GM19438 (cell line): ENCODE measurements at regions not wholly inside any gene's neighbourhood (a gene's known extent, or its start where the extent isn't known, plus 50 kb on each side); places are given as distances from the start of the nearest gene placed in this dataset.
"Not testable (repeated sequence)": the region's sequence is repeated elsewhere in the genome, so short reads cannot be mapped to it uniquely, and the experiment has no call there.

Experiments
- ATAC-seq: cut with Tn5 transposase; IDR thresholded peaks from one replicate; pipeline ENCODE4 v1.9.1; 2021; ENCODE audit warnings: low read depth; ENCODE audit not compliant: unreplicated experiment

DNA sequence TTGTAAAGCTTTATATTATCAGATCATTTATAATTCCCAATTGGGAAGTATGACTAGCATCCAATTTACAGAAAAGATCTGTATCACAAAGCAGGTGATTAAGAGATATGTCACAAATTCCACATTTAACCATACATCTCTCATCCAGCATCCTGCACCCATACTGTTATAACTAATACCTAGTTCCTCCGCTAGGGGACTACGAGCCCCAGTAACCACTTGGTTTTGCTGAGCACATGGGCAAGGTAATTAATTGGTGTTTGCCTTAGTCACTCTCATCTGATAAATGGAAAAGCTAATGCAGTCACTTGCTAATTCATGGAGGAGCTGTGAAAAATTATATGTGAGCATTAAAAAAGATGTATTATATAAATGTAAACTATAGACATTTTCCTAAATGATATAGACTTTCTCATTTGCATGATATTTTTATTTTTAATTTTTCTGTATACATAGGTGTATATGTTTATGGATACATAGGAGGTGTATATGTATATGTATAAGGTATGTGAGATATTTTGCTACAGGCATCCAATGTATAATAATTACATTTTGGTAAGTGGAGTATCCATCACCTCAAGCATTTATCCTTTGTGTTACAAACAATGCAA lies 1031.8 kb downstream of the GALC start:
- ATAC-seq = no peak

DNA sequence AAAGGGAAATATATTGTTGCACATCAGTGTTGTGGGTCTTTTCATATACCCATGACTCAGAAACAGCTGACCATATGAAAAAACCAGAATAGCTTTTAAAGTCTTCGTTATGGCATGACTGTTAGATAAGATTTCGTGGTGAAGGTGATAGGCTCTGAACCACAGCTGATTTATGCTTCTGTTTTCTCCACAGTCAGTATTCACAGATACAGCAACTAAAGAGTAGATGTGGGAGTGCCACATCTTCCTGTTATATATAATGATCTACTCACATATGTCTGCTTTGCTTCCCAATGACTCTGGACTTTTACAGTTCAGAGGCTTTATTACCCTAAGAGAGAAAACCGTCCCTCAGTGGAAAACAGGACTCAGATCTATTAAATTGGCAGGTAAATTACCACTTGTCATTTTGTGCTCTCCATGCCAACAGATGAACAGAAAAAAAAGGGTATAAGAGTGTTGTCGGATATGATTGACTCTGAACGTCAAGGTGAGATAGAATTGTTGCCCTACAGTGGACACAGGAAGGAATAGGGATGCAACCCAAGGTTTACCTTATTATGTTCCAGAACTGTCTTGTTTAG lies 1037.1 kb downstream of the GALC start:
- no peak for ATAC-seq

DNA sequence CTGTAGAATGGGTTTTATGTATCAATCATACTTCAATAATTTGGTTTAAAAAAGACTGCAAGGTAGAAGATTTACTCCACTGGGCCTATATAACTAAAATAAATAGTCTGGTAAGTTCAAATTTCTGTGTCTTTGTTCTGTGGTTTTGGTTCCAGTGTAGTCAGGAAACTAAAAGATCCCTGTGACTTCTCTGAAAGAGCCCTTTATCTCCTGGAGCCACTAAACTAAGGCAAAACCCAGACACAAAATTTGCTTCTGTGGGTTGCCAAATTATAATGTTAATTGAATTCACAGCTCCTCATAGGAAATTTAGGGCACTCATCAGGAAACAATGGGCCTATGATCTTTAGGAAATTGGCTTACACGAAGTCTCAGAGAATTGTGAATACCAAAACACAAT lies 1038.4 kb downstream of the GALC start:
- no peak for ATAC-seq

DNA sequence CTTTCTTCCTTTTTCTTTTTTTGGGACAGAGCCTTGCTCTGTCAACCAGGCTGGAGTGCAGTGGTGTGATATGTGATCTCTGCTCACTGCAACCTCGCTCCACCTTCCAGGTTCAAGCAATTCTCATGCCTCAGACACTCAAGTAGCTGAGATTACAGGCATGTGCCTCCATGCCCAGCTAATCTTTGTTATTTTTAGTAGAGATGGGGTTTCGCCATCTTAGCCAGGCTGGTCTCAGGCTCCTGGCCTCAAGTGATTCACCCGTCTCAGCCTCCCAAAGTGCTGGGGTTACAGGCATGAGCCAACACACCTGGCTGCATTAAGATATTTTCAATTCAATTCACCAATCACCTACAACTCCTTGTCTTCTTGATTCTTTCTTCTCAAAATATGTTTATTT lies 1046.5 kb downstream of the GALC start:
- ATAC-seq = no peak

DNA sequence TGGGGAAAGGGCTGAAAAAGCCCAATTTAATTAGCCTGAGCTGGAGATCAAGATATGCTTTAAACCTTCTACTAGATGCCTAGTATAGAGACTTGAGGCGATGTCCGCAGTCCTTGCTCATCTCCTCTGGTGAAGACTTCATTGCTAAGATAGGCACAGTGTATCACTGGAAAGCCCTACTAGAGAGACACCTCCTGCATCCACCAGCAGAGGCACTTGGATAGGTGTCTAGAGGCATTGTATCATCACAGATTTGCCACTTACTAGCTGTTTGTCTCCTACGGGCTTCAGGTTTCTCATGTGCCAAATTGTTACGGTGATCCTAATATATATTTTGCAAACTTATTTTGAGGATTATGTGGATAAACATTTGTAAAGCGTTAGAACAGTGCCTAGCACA lies 1048.5 kb downstream of the GALC start:
- ATAC-seq = no peak

DNA sequence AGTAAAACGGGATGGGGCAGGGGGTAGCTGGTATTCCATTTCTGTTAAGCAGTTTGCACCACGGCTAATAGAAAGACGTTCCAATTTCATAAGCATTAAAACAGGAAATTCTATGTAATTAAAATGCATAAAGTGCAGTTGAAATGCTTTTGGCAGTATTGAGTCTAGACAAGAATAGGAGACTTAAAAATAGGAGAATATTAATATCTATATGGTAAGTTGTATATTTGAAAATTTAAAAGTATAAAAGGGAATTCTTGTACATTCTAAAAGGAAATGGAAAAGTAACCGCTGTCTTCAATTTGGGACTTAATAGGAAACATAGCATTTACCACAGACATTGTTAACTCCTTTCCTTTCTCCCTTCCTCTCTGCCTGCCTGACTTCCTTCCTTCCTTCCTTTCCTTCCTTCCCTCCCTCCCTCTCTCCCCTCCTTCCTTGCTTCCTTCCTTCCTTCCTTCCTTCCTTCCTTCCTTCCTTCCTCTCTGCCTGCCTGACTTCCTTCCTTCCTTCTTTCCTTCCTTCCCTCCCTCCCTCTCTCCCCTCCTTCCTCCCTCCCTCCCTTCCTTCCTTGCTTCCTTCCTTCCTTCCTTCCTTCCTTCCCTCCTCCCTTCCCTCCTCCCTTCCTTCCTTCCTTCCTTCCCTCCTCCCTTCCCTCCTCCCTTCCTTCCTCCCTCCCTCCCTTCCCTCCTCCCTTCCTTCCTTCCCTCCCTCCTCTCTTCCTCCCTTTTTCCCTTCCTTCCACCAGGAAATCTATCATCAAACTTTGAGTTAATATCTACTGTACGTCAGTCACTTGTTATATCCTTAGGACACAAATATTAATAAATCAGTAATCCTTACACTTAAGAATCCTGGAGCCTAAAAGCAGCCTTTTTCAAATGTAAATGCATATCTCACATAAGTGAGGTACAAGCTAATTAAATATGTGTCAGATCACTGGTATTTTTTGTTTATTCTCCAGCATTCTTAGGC lies 1049.3 kb downstream of the GALC start:
- ATAC-seq = no peak

DNA sequence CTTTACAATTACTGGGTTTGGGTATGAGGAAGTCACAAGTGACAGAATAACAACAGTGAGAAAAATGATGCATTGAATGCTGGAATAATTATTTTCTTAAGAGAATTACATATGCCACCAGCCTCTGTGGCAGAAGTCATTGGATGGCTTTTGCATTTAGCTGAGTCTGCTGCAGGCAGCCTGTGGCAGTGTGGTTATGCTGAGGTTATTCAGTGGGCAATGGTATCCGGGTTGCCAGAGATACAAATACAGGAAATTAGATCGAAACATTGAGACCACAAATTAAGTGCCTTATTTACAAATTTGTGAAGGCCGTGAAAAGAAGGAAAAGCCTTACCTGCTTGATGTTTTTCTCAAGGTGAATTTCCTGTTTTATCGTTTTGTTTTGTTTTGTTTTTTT lies 1050.0 kb downstream of the GALC start:
- ATAC-seq = no peak

DNA sequence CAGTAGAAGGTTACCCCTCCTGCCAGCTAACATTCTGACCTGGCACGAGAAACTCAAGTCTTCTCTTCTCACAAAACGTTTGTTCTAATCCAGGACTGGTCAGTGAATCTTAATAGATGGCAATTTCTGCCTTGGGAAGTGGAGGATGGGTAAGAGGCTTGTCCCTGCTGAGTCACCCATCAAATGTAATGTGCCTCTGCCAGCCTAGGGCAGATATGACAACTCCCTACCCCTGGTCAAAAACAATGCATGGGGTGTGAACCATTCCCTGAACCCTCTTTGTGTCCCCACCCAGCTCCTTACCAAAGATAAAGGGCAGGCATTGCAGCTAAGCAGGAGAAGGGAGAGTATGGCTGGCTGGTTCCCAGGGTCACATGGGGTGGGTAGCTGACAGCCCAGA lies 1052.9 kb downstream of the GALC start:
- ATAC-seq = no peak

DNA sequence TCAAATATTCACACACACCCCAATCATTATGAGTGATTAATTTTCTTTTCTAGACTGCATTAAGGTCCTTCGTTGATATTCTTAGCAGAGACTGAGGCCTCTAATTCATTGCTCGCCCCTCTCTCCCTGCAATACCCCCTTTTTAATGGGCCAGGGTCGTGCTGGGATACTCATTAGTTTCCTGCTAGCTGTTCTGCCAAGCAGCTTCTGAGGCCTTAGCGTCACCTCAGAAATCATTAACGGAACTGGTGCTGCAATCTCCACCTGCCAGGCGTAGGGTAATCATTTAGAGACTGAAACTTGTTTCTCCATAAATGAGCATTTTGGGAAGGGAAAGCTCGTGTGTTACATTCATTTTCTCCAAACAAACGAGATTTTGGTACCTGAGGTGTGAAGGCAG lies 1054.7 kb downstream of the GALC start:
- no peak for ATAC-seq

DNA sequence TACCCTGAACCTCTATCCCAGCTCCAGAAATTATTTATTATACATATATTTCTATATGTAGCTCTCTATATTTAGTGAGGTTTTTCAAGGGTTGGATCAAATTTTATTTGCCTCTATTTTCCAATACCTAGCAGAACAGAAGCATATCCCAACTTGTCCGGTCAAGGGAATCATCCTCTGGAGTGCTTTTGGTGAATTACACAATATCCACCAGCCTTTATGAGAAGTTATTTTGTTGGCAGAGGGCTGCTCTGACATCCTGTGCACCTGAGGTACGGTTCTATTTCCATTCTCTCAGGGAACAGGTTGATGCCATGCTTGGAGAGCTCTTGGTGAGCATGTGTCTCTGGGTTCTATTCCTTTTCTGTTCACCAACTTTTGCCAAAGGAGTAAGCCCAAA lies 1056.4 kb downstream of the GALC start:
- no peak for ATAC-seq

DNA sequence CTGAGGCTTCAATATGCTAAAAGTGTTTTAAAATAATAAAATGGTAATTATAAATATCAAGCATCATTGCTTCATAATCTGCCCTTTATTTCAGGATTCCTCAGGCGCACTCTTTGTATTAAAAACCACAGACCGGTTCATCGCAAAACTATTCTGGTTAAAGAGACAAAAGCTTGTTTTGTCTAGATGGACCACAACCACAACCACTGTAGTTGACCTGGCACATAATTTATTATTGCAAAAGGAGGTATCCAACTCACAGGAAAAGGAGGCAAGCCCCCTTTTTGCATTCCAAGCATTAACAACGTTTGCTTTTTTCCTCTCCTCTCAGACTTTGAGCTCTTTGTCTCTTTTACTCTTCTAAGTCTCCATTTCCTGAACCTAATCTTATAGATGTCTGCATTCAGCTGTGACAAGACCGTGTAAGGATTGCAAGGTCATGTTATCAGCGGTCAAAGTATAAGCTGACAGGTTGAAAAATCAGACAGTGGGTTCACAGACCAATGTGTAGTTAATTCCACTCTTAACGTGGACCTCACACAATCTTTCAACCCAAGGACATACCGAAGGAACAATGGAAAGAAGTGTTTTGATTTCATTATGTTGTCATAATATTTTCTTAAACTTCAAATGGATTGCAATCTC lies 1057.6 kb downstream of the GALC start:
- no peak for ATAC-seq

DNA sequence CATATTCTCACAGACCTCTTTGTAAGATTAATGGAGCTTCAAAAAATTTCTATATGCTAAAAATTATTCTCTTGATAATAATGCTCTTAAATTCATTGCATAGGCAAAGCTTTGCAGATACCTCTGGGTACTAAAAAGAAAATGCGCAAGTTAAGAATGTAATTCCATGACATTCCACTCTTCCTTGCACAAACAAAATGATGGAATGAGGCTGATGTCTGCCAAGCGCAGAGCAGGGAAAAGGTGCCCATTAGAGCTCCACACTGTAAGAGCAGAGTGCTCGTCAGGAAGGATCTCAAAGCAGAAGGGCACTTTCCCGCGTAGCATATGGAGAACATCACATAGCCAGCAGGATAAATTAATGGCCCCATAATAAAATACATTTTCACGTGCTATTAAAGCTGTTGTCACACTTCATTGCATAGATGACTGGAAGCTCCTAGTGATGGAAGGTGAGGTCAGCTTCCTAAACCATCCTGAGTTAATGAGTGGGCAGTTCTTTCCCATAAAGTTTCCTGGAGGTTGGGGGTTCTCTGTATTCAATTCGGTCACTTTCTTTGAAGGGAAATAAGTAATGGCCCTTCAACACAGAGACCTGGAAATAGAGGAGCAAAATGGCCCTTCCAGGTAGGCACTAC lies 1058.9 kb downstream of the GALC start:
- no peak for ATAC-seq

DNA sequence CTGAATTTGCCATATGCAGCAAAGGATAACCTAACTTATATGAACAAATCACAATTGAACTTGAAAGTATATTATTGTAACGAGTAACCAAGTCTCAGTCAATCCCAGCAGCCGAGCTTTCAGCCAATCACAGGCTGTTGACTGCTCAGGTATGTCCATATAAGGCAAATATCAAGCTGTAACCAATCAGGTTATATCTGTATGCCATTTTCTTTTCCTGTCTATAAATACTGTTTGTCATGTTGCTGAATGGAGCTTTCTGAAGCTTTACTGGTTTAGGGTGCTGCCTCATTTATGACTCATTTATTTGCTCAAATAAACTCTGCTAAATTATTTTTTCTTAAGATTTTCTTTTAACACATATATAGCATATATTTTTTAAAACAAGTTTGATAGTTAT lies 1059.5 kb downstream of the GALC start:
- no peak for ATAC-seq

DNA sequence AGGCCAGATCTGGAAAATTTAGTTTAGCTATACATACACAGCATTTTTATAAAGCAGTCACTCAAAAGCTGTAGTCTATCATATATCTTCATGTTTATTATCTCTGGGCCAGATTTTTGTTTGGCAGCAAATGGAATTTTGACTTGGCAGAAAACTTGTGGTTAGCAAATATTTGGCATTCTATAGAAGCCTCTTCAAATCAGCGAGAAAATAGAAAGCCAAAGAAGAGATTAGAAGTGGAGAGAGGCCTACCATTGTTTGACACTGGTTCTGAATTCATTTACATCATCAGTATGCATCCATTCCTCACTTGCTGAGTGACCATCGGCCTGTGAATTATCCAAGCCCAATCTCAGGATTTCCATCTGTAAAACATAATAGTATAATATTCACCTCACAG lies 1077.6 kb downstream of the GALC start:
- no peak for ATAC-seq

DNA sequence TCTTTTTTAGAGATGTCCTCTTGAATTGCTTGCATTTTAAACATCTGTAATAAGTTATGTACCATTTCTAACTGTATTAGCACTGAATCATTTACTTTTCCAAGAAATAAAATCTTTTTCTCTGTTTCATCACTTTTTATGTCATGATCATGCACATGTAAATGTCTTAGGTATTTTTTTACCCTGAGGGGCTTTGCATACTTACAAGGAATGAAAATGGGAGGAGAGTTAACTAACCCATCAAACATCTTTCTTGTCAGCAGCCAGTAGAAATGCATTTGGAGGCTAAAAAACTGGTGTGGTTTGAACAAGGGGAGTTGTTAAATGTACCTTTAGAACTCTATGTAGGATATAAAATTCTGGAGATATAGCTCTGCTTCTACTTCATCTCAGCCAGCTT lies 1080.3 kb downstream of the GALC start:
- no peak for ATAC-seq

DNA sequence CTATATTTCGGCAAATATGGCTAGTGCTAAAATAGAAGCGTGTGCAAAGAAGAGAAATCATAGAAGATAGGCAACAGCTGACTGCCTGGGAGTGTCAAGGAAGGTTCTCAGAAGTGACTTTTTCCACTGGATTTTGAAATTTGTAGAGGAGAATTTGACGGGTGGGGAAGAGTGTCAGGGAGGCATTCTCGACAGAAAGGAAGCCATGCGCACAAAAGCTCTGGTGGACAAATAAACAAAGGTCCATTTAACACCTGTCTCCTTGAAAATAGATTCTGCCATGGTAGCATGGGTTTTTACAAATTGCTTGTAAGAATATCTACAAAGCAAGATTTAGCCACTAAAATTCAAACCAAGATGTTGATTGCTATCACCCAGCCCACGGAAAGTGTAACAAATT lies 1081.5 kb downstream of the GALC start:
- ATAC-seq = no peak

DNA sequence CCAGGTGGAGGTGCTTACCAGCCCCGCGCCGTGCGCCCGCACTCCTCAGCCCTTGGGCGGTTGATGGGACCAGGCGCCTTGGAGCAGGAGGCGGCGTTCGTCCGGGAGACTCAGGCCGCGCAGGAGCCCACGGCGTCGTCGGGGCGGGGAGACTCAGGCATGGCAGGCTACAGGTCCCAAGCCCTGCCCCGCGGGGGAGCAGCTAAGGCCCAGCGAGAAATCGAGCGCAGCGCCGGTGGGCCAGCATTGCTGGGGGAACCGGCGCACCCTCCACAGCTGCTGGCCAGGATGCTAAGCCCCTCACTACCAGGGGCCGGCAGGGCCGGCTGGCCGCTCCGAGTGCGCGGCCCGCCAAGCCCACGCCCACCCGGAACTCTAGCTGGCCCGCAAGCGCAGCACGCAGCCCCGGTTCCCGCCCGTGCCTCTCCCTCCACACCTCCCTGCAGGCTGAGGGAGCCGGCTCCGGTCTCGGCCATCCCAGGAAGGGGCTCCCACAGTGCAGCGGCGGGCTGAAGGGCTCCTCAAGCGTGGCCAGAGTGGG lies 1087.5 kb downstream of the GALC start:
- not testable (repeated sequence) for ATAC-seq

DNA sequence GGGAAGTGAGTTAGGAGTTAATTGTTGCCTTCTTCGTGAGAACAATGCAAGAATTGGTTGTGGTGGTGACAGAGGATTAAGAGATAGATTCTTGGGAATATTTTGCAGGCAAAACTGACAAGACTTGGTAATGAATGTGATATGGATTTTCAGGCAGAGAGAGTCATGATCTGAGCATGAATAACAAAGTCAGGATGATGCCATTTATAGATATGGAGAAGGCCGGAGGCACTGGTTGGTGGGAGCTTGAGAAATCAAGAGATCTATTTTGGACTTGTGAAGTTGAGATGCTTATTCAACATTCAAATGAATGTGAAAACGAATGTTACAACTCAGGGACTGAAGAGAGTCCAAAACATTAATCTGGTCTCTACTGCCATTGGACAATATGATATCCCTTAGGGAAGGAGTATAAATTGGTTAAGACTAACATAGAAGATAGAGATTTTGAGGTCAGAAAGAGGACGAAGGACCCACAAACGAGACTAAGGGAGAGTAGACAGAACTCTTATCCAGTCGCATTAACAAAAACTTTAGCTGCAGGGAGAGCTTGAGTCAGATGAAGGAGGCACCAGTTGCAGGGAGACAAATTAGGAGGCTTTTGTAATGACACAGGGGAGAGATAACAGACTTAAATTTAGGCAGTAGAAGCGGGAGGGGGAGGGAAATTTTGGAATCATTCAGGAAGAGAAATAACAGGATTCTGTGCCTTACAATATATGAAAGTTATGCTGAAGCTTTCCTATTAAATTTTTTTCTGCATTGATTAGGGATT lies 1090.6 kb downstream of the GALC start:
- ATAC-seq = no peak

DNA sequence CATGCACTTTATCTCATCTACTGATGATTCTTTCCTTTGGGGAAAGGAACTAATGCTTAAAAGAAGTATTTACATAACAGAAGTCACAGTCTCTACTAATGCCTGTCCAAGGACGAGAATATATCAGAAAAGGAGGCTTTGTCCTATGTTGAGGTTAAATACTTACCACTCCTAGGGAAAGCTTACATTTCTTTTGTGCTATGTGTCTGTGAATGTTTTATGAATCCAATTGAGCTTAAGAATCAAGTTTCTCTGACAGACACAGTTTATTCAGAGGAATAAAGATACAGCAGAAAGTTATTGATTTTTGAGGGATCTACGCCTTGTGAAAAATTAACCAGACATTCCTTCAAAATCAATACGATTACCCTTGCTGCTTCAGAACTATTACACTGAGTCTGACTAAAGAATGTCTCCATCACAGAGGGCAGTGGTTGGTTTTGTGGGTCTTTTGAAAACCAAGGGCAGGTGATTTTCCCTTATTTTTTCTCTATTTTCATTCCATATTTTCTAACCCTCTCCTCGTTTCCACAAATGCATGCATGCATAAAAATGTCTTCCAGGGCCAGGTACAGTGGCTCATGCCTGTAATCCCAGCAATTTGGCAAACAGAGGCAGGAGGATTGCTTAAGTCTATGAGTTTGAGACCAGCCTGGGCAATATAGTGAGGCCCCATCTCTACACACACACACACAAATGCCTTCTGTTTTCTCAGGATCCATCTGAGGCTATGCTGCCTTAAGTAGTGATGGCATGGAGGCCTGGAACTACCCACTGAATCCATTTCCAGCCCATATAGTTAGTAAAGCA lies 1095.1 kb downstream of the GALC start:
- ATAC-seq = no peak
